H1 (cell line): ENCODE measurements at regions not wholly inside any gene's neighbourhood (a gene's known extent, or its start where the extent isn't known, plus 50 kb on each side); places are given as distances from the start of the nearest gene placed in this dataset.

ENCODE experiments used
- CTCF ChIA-PET: fragments of 300-600 bp; sonication (Branson Sonifier 250); formaldehyde crosslinking; loops from one replicate; lab custom pipeline; 2021; ENCODE audit not compliant: partially characterized antibody; lab: Charles Lee
- POLR2A ChIA-PET: fragments of 300-600 bp; sonication (Branson Sonifier 250); formaldehyde crosslinking; loops from one replicate; lab custom pipeline; 2021; ENCODE audit warnings: inconsistent platforms; ENCODE audit not compliant: partially characterized antibody; lab: Charles Lee
- DNase-seq, 2 experiments: peaks; one replicate each; pipeline versions ENCODE4 v3.0.0 to v3.0.0-alpha.2; 2010 to 2022; ENCODE audit warnings: low spot score in 2 of 2, low read depth in 1 of 2, mixed read lengths in 1 of 2
- FAIRE-seq: peaks from 2 replicates; lab custom pipeline; 2011; peaks lifted over from hg19 to GRCh38; lab: Jason Lieb, UNC
- H2AFZ ChIP-seq: 2 replicates; pipeline ENCODE4 v1.8.1; 2012; ENCODE audit warnings: low read length, inconsistent platforms
- H2AK5ac ChIP-seq: 2 replicates; pipeline ENCODE4 v1.6.1; 2013; ENCODE audit warnings: low read depth, low read length
- H2BK120ac ChIP-seq: replicated peaks from 2 replicates; pipeline ENCODE3; 2013; ENCODE audit warnings: low read depth, low read length, inconsistent platforms
- H2BK12ac ChIP-seq: 2 replicates; pipeline ENCODE4 v1.6.1; 2013; ENCODE audit warnings: low read depth, low read length
- H2BK15ac ChIP-seq: 2 replicates; pipeline ENCODE4 v1.6.1; 2013; ENCODE audit warnings: low read length
- H2BK20ac ChIP-seq: 2 replicates; pipeline ENCODE4 v1.6.1; 2013; ENCODE audit warnings: low read length
- H2BK5ac ChIP-seq: 2 replicates; pipeline ENCODE4 v1.6.1; 2013; ENCODE audit warnings: low read depth, low read length
- H3K14ac ChIP-seq: 2 replicates; pipeline ENCODE4 v1.6.1; 2013; ENCODE audit warnings: inconsistent platforms; ENCODE audit not compliant: insufficient read length
- H3K18ac ChIP-seq: 2 replicates; pipeline ENCODE4 v1.6.1; 2013; ENCODE audit warnings: low read length; ENCODE audit errors: extremely low read depth
- H3K23ac ChIP-seq: 2 replicates; pipeline ENCODE4 v1.6.1; 2013; ENCODE audit warnings: inconsistent platforms; ENCODE audit not compliant: insufficient read length
- H3K23me2 ChIP-seq: 2 replicates; pipeline ENCODE4 v1.6.1; 2013; ENCODE audit warnings: low read depth, low read length
- H3K27ac ChIP-seq: 2 replicates; pipeline ENCODE4 v1.6.1; 2011; ENCODE audit warnings: low read depth, low read length, inconsistent platforms
- H3K27me3 ChIP-seq, 4 experiments: replicated peaks in 1 of 4; 1 replicate in 1 of 4; 2 replicates in 3 of 4; pipeline versions ENCODE4 v1.6.1 to v1.8.1; 2011 to 2013; ENCODE audit warnings: low read length in 3 of 4, mild to moderate bottlenecking in 3 of 4, inconsistent platforms in 2 of 4, mixed read lengths in 2 of 4, moderate library complexity in 1 of 4; ENCODE audit not compliant: control insufficient read depth in 3 of 4, insufficient read depth in 3 of 4; ENCODE audit errors: extremely low read depth in 1 of 4
- H3K36me3 ChIP-seq, 4 experiments: 2 replicates each; pipeline versions ENCODE4 v1.6.1 to v1.8.1; 2011 to 2013; ENCODE audit warnings: mild to moderate bottlenecking in 4 of 4, low read length in 3 of 4, moderate library complexity in 2 of 4, control low read depth in 1 of 4, inconsistent platforms in 1 of 4; ENCODE audit not compliant: insufficient read depth in 4 of 4, control insufficient read depth in 2 of 4
- H3K4ac ChIP-seq: replicated peaks from 2 replicates; pipeline ENCODE3; 2013; ENCODE audit warnings: low read length, low read depth, mixed read lengths, inconsistent platforms; ENCODE audit not compliant: insufficient read length
- H3K4me1 ChIP-seq, 4 experiments: replicated peaks in 1 of 4; 1 replicate in 1 of 4; 2 replicates in 3 of 4; pipeline versions ENCODE4 v1.6.1 to v1.8.1; 2011 to 2013; ENCODE audit warnings: low read length in 3 of 4, inconsistent platforms in 2 of 4, mixed read lengths in 1 of 4; ENCODE audit not compliant: insufficient read depth in 4 of 4, control insufficient read depth in 3 of 4
- H3K4me2 ChIP-seq, 2 experiments: 2 replicates each; pipeline versions ENCODE4 v1.6.1 to v1.8.1; 2011 to 2013; ENCODE audit warnings: low read depth in 2 of 2, low read length in 2 of 2, control low read depth in 1 of 2, inconsistent platforms in 1 of 2, mild to moderate bottlenecking in 1 of 2; ENCODE audit not compliant: insufficient read depth in 1 of 2
- H3K4me3 ChIP-seq, 4 experiments: fragments of 200-600, 300-600 bp in 1 of 4; sonication (generic), shearing (Covaris generic), sonication (Bioruptor Twin) in 1 of 4; 2 replicates each; pipeline versions ENCODE4 v1.5.1 to v1.8.1; 2011 to 2016; ENCODE audit warnings: low read length in 4 of 4, low read depth in 3 of 4, control low read depth in 2 of 4, inconsistent platforms in 2 of 4, mild to moderate bottlenecking in 2 of 4, mixed read lengths in 1 of 4, moderate library complexity in 1 of 4; ENCODE audit not compliant: insufficient read depth in 2 of 4; ENCODE audit errors: extremely low read depth in 1 of 4
- H3K56ac ChIP-seq: replicated peaks from 2 replicates; pipeline ENCODE3; 2013; ENCODE audit warnings: low read depth, mild to moderate bottlenecking, mixed read lengths, low read length, inconsistent platforms; ENCODE audit not compliant: insufficient read length
- H3K79me1 ChIP-seq: 2 replicates; pipeline ENCODE4 v1.6.1; 2013; ENCODE audit warnings: low read depth, low read length, control low read depth
- H3K79me2 ChIP-seq, 2 experiments: 2 replicates each; pipeline versions ENCODE4 v1.6.1 to v1.8.1; 2012 to 2013; ENCODE audit warnings: low read length in 2 of 2, mild to moderate bottlenecking in 2 of 2, inconsistent platforms in 1 of 2; ENCODE audit not compliant: insufficient read depth in 2 of 2, control insufficient read depth in 1 of 2
- H3K9ac ChIP-seq, 4 experiments: replicated peaks in 1 of 4; 1 replicate in 1 of 4; 2 replicates in 3 of 4; pipeline versions ENCODE4 v1.6.1 to v1.8.1; 2011 to 2013; ENCODE audit warnings: low read depth in 3 of 4, low read length in 3 of 4, control low read depth in 2 of 4, mild to moderate bottlenecking in 2 of 4, moderate library complexity in 2 of 4, inconsistent platforms in 1 of 4; ENCODE audit errors: extremely low read depth in 1 of 4
- H3K9me3 ChIP-seq, 2 experiments: 2 replicates each; pipeline versions ENCODE4 v1.6.1 to v1.8.1; 2012 to 2013; ENCODE audit warnings: mild to moderate bottlenecking in 2 of 2, moderate library complexity in 2 of 2, control low read depth in 1 of 2, inconsistent platforms in 1 of 2, low read depth in 1 of 2, low read length in 1 of 2, mixed read lengths in 1 of 2; ENCODE audit not compliant: insufficient read depth in 2 of 2
- H4K20me1 ChIP-seq, 2 experiments: replicated peaks in 1 of 2; 2 replicates each; pipeline versions ENCODE3 to v1.8.1; 2011 to 2013; ENCODE audit warnings: inconsistent platforms in 2 of 2, low read length in 2 of 2, mild to moderate bottlenecking in 1 of 2; ENCODE audit not compliant: insufficient read depth in 2 of 2, control insufficient read depth in 1 of 2
- H4K5ac ChIP-seq: 2 replicates; pipeline ENCODE4 v1.6.1; 2013; ENCODE audit warnings: low read length, low read depth, mixed read lengths, inconsistent platforms; ENCODE audit not compliant: insufficient read length
- H4K8ac ChIP-seq: 2 replicates; pipeline ENCODE4 v1.8.0; 2013; ENCODE audit warnings: mild to moderate bottlenecking, moderate library complexity, low read length, inconsistent platforms; ENCODE audit not compliant: insufficient read depth; ENCODE audit errors: extremely low read depth
- H4K91ac ChIP-seq: replicated peaks from 2 replicates; pipeline ENCODE3; 2013; ENCODE audit warnings: low read length, mixed read lengths, inconsistent platforms; ENCODE audit not compliant: insufficient read length
- ASH2L ChIP-seq: fragments of 200-600, 300-600 bp; sonication (generic); IDR thresholded peaks from one replicate; pipeline ENCODE4 v1.7.1; 2017; ENCODE audit warnings: low read length
- SP2 ChIP-seq: IDR thresholded peaks from 2 replicates; pipeline ENCODE4 v1.6.1; 2012; ENCODE audit warnings: mild to moderate bottlenecking, low read length, inconsistent platforms
- WGBS, 2 experiments: shearing (Covaris generic) in 1 of 2; methylation state at CpG; one replicate each; pipeline versions ENCODE4 v1.1.6 to v1.1.7; 2013 to 2015; ENCODE audit warnings: low lambda C conversion rate in 2 of 2, mixed read lengths in 2 of 2, inconsistent platforms in 1 of 2, low coverage in 1 of 2, missing lambda C conversion rate in 1 of 2; ENCODE audit not compliant: insufficient replicate concordance in 2 of 2, insufficient coverage in 1 of 2, insufficient read length in 1 of 2; ENCODE audit errors: extremely low coverage in 1 of 2, missing lambda C conversion rate in 1 of 2; 5-methylcytosine and 5-hydroxymethylcytosine counted together

DNA sequence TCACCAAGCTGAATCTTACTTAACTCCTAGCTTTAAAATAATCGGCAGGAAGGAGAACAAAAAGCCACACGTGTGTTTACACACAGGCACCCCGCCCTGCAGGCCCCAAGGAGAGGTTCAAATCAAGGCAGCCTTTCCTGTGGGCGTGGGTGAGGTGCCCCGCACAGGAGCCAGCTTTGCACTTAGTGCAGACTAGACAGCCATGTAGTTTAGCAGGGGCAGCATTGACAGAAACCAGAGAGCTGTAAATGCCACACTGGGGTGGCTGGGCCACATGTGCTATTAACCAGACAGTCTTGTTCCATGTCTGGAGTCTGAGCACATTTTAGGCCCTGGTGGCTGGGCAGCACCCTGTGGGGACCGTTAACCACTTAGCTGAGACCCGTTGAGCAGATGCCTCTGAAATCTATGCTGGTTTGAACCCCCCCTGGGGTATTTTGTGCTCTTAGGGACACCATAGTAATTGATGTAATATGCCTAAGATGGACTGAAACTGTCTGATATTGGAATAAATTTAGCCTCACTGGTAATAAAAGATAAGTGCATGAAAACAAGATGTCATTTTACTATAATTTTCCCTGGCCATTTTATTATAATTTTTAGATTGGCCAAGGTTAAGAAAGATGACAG lies 106.4 kb upstream of the KCNG1 start:
- Histone ChIP-seq H3K79me1 (no peaks in the 10 kb centered on the region), H3K9ac (no peak overlapping the region), H3K23ac (no peak overlapping the region), H3K27me3 (no peaks in the 10 kb centered on the region), H2BK20ac (no peak overlapping the region), H4K8ac (no peak overlapping the region), H2BK5ac (no peak overlapping the region), H3K36me3 (no peaks in the 10 kb centered on the region), H4K20me1 (no peaks in the 10 kb centered on the region), H3K79me2 (no peaks in the 10 kb centered on the region), H3K27ac (no peak overlapping the region), H3K56ac (no peak overlapping the region), H3K14ac (no peak overlapping the region), H4K5ac (no peak overlapping the region), H3K4me1 (no peaks in the 10 kb centered on the region), H2AK5ac (no peak overlapping the region), H2BK120ac (no peak overlapping the region), H3K4me3 (no peak overlapping the region)
- DNase-seq = no peak
- no peak for TF ChIP-seq ASH2L
- TF ChIP-seq SP2 = no peak
- TF ChIP-seq, all 59 proteins: peak for 0
- ChIA-PET POLR2A (no interaction called here), CTCF (interaction anchor here (0.6 to 2.4 kb wide), 10 partner anchors 10 to 154 kb away, joined by 3 to 9 read pairs (median 4); no protein-coding TSS in a partner anchor)
- no peaks in the 10 kb centered on the region for H3K9me3 ChIP-seq
- H3K18ac ChIP-seq = no peak overlapping the region
- H3K4me2 ChIP-seq = no peak overlapping the region
- no peaks in the 10 kb centered on the region for H3K23me2 ChIP-seq
- no peak overlapping the region for H3K4ac ChIP-seq
- no peak overlapping the region for H2AFZ ChIP-seq
- H4K91ac ChIP-seq = no peak overlapping the region
- H2BK15ac ChIP-seq = no peak overlapping the region
- 85% methylated on average over 7 of the region's 7 CpGs; no CpG with 5 or more reads in 1 of the 2 experiments for WGBS, 2 experiments
- no peak overlapping the region for H2BK12ac ChIP-seq
- FAIRE-seq = no peak
